SW 1271 (cell line): ENCODE measurements at regions not wholly inside any gene's neighbourhood (a gene's known extent, or its start where the extent isn't known, plus 50 kb on each side); places are given as distances from the start of the nearest gene placed in this dataset.

ENCODE experiments used
- DNase-seq, 2 experiments: peaks; one replicate each; lab custom pipeline; 2025; lab: John Stamatoyannopoulos, UW

DNA sequence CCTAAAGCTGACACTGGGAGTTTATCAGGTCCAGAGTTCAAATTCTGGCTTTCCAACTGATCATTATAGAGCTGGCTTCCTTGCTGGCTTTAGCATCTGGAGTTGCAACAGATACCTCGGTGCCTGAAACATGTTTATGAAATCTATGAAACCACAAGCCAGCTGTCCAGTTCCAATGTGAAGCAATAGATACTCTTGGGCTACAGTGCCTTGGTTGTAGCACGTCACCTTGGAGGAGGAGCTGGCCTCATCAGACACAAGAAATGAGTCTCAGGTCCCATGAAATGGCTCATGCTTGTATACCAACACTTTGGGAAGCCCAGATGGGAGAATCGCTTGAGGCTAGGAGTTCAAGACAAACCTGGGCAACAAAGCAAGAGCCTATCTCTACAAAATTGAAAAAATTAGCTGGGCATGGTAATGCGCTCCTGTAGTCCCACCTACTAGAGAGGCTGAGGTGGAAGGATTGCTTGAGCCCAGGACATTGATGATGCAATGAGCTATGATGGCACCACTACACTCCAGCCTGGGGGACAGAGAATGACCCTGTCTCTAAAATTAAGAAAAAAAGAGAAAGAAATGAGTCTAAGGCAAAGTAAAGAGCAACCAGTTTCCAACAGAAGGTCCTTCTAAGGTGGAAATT is 132.5 kb upstream of the ZNF648 start:
- no peak for DNase-seq

DNA sequence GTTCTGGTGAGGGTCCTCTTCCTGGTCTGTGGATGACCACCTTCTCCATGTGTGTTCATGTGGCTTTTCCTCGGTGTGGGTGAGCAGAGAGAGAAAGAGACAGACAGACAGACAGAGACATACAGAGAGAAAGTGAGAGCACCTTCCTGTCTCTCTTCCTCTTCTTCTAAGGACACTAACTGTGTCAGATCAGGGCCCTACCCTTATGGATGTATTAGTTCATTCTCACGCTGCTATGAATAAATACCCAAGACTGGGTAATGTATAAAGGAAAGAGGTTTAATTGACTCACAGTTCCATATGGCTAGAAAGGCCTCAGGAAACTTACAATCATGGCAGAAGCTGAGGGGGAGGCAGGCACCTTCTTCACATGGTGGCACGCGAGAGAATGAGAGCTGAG is 131.5 kb upstream of the ZNF648 start:
- no peak for DNase-seq

DNA sequence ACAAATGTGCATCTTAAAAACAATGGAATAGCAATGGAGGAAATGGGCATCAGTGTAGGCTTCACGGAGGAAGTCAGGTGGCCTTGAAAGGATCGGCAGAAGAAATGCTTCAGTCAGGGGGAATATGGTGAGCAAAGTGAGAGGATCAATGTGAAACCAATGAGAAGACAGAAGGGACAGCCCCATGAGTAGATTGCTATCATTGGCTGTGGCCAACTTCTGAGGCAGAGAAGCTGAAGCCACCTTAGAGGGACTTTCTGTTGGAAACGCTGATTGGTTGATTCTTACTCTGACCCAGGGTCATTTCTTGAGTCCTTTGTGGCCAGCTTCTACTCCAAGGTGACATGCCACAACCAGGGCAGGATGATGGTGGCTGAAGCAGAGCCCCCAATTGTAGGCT is 130.7 kb upstream of the ZNF648 start:
- no peak for DNase-seq

DNA sequence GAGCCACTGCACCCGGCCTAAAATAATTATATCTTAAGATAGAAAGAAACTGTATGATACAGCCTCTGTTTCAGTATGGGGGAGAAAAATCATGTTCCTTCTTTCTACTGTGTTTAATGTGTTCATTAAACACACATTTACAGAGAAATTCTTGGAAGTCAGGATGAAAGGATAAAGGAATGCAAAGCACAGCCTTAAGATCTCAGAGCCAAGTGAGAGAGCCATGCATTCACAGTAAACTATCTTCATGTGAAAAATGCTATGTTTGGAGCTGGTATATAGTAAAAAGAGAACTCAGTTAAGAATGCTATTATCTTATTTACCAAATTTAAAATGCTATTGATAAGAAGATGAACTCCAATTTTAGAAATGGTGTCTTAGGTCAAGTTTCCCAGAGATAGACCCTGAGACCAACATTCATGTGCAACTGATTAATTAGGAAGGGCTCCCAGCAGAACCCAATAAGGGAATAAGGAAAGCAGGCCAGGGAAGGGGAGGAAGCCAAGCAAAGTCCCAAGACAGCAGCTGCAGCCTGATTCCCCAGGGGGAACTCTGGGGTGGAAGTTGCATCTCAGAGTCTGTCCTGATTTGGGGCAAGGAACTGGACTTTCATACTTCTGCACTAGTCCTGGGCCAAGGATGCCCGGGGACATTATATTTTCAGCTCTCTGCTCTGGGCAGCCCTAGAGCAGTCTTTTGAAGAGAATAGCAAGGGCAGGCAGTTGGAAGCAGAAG is 130.0 kb upstream of the ZNF648 start:
- no peak for DNase-seq

DNA sequence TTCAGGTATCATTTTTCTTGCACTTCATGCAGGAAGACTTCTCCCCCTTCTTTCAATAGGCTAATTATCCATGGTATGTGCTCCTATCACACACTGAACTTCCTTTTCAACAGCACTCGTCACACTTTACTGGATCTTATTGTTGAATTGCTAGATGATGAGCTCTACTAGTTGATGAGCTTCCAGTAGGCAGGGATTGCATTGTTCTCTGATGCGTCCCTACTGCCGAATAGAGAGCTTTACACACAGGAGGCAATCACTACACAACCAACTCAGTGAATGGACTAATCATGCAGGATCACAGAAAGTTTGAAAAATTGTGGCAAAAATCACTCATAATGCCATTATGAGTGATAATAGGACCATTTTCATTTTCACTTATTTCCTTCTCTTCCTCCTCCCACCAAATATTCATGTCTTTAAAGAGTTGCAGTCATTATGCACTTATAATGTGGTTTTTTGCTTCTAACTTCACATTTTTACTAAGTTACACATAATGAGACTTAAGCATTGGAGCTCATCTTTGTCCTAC is 128.1 kb upstream of the ZNF648 start:
- no peak for DNase-seq

DNA sequence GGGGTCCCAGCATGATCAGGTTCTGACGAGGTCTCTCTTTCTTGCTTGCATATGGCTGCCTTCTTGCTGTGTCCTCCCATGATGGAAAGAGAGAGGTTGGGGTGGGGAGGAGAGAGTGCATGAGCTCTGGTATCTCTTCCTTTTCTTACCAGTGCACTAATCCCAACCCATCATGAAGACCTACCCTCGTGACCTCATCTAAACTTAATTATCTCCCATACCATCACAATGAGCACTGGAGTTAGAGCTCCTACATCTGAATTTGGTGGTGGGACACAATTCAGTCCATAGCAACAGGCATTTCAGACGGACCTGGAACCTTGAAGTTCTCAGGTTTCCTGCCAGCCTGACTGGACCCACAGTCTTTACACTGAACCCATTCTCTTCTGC is 125.2 kb upstream of the ZNF648 start:
- no peak for DNase-seq

DNA sequence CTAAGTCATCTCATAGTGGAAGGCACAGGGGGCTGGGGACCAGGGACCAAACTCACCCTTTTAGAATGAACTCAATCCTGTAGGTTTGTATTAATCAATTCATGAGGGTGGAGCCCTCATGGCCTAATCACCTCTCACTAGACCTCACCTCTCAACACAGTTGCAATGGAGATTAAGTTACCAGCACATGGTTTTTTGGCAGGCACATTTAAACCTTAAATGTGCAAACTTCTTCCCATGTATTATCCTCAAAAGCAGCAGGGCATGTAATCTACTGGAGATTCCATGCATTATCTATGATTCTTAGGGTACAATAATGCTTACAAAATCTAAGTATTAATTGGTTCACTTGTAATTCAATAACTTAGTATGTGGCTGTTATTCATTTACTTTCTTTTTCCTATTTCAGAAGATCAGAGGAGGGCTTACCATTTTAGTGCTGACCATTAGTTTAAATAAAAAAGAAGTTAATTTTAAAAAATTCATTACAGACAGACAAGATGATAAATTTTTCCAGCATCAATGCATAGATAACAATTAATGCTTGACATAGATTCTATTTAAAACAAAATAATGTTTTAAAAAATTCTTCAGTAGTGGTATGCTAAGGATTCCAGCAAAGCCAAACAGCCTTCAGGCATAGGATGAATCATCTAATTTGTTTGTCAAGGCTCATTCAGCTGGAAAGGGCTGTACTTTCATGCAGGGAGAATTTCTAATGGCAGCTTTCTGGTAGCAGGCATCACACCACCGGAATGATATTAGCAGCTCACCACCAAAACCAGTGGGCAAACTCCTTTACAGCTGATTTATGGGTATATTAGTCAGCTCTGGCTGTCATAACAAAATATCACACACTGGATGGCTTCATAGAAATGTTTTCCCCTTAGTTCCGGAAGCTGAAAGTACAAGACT is 124.6 kb upstream of the ZNF648 start:
- no peak for DNase-seq

DNA sequence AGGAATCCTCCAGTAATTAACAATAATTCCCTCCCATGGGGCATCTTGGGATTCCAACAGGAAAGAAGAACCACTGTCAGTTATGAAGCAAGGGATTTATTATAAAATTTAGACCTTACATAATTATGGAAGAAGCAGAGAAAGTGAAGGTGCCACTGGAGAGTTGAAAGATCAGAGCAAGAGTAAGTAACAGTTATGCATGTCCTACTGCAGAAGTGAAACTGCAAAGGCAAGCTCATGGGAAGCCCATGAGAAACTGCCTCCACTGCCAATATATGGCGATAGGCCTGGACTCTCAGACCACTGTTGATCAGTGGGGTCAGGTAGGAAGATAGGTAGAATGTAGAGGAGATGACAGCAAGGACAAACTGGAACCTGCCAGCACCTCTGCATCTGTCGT is 123.6 kb upstream of the ZNF648 start:
- DNase-seq: no peak

DNA sequence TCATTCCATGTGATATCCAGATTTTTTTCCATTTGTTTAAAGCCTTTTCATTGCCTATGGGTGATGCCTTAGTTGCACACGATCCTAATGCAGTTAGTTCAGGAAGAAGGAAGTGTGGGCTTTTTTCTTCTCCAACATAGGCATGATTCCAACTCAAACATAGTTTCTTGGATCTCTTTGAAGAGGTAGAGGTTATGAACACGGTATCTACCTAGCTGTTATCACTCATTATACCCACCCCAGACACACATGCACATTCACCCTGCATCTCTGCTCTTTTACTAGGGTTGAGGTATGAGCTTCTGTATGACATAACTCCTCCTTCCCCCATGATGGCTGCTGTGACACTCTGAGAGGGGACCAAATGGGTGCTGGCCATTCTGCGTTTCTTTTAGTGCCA is 122.1 kb upstream of the ZNF648 start:
- DNase-seq: no peak

DNA sequence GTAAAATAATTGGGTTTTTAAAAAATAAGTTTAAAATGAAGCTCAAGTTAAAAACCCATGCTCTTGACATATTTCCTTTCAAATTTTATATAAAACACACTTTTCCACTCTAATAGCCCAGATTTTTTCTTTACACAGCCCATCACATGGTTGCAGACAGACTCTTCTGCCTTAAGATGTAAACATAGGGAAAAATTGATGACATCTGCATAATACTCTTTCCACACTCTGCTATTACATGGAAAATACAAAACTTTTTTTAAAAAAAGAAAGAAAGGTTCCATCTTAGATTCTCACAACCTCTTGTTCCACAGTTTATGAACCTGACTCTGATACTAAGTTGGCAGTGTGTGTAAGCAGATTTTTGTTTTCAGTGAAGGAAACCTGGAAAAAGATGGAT is 120.8 kb upstream of the ZNF648 start:
- no peak for DNase-seq

DNA sequence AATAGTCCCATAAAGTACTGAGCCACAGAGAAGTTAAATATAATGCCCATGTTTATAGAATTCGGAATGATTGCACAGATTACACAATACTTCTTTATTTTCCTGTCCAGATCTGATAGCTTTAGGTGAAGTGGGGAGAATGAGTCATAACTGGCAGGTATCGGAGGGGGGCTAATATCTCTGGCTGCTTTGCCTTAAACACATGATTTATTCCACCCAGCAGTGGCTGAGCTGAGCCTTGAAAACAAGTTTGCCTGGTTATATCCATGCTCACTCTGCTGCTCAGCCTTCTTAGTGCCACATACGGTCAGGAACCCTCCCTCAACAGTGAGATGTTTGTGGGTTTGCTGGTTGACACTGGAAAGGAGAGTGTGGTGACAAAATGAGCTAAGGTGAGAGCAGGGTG is 119.7 kb upstream of the ZNF648 start:
- DNase-seq: no peak

DNA sequence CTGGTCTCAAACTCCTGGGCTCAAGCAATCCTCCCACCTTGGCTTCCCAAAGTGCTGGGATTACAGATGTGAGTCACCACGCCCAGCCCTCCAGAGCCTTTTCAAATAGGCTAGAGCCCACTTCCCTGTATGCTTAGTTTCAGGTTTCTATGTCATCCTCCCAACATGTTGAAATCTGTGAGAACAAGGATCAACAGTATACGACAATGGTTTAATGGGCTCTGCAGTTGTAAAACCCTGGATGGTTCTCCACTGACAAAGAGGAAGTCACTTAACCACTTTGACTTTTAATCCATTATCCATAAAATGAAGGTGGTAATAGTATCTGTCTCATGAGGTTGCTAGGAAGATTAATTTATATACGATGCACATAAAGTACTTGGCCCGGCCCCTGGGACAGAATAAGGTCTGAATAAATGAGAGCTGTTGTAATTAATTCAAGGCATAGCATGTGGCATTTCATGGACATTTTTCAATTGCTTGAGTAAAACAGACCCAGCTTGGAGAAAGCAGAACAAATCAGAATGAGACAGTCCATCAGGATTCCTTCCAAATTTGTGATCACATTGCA is 113.9 kb upstream of the ZNF648 start:
- DNase-seq: no peak

DNA sequence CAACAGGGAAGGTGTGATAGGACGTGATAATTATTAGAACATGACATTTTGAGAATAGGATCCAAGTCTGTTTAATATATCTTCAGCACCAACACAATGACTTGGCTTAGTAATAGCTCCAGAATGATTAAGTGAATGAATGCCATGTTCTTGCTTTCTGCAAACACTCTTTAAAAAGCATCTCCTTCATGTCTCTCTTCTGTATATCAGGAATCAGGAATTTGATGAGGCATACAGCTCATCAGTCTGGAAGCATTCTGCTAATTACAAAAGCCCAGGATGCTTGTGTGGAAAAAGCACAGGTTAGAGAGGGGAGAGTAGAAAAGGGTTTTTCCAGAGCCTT is 113.0 kb upstream of the ZNF648 start:
- DNase-seq: no peak

DNA sequence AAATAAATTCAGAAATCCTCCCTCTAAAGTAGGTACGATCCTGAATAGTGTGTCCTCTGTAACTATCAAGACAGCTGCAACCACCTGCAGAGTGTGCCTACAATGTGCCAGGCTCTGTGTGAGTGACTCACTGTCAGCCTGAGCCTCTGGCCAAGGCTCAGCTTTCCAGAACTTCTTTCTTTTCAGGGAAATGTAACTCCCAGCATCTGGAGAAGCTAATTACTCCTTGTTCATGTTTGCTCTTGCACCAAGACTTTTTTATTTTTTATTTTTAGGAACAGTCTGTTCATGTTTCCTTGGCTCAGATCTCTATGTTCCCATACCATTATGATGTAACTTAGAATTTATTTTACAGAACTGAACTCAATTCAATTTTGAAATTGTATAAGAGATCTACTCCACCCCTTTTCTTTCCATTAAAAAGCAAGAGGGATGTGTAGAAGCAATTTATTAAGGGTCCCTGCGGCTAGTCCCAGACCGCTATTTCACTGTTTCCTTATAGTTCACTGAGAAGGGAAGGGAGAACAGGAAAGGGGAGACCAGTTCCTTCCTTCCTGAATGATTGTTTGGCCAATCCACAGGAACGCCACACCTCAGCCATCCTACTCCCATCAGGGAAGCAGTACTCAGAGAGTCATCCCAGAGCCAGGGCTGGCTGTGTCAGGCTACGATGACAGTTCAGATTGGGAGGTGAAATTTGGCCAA is 112.4 kb upstream of the ZNF648 start:
- DNase-seq: no peak

DNA sequence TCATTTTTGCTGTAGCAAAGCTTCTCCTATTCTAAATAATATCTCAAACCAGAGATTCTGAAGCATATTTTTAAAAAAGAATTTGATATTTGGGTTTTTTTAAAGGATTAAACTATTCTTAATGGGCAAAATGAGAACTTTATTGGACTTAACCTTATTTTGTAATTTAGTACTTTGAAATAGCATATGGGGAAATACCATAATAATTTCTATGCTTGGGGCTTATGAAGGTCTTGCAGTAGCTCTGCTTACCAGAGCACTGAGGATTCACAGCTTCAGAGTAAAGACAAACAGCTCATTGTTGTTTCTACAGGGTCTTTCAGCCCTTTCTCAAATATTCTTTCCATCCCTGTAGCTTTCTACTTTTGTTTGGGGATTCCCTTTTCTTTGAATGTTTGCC is 111.2 kb upstream of the ZNF648 start:
- DNase-seq: no peak

DNA sequence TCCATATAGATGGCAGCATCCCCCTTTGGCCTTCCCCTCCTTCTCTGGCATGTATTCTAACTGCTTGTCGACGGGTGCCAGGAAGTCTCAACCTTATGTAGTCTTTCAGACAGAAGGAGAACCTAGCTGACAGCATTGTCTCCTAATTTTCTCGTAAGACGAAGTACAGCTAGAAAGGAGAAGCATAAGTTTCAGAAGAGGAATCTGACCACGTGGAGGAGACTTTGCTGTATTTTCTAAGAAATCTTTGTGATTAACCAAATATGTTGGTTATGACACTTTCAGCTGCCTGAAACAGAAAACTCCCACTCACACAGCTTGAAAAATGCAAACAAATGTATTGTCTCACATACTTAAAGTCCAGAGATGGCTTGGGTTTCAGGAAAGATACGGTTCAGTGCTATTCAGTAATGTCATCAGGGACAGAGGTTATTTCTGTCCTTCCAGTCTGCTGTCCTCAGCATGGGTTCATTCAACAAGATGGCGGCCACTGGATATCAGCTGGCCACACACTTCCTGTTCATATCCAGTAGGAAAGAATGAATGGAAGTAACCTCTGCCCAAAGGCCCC is 109.5 kb upstream of the ZNF648 start:
- no peak for DNase-seq

DNA sequence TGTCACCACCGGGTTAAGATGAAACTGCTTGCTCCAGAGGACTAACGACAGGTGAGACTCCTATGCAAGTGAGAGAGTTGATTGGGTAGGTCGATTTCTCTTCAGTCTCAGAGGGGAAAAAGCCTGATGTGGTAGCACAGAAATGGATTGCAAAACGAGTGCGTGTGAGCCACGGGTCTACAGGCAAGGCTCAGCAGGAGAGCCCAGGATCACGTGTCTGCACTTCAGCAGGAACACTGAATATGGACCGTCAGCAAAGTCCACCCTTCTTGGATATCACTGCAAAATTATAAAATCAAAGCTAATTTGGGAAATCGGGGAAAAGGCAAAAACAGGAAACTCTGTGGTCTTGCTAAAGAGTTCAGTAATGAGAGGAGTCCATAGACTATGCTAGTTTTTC is 107.7 kb upstream of the ZNF648 start:
- DNase-seq: no peak

DNA sequence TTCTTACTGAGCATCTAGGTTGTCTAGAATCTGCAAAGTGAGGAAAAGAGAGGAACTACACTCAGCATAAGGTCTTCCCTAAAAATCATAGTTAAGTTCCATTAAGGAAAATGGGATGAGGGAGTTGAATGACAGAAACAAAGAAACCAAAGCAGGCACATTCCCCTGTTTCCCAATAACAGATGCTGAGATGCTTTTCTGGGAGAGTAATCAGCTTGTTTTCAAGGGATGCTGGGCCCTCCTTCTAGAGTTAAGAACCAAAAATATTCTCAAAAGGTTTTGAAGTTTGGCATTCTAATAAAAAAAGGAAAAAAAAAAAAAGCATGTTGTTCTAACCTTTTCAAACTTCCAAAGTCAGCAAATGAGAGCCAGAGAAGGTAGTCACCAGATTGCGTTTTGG is 105.2 kb upstream of the ZNF648 start:
- DNase-seq: no peak

DNA sequence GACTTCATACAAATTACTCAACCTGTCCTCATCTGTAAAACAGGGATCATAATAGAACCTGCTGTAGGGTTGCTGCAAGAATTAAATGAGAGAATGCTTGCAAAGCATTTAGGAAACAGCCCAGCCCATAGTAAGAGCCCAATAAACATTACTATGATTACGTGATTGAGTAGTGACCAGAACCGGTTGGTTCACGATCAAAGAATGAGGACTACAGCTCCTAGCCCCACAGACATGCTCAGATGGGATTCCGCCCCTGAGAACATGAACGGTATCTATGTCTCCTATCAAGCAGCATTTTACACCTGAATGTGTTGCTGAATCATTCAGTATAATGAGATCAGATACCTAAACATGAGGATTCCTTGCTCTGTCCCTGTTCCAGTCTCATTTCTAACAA is 104.8 kb upstream of the ZNF648 start:
- DNase-seq: no peak

DNA sequence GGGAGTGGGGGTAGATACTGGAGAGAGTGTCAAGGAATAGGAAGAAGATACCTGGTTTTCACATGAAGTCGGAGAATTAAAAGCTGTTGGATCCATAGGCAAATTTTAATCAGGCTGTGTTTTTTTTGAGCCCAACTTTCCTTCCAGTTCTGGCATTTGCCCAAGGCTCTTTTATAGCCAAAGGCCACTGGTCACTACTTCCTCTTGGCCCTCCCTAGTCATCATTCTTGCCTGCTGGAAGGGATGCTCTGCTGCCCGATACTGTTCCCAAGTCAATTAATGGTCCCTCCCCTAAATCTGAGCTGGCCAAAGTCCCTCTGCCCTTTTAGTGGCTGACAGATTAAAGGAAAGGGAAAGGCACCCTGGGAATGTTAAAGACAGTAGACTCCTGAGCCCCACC is 102.8 kb upstream of the ZNF648 start:
- DNase-seq: no peak

DNA sequence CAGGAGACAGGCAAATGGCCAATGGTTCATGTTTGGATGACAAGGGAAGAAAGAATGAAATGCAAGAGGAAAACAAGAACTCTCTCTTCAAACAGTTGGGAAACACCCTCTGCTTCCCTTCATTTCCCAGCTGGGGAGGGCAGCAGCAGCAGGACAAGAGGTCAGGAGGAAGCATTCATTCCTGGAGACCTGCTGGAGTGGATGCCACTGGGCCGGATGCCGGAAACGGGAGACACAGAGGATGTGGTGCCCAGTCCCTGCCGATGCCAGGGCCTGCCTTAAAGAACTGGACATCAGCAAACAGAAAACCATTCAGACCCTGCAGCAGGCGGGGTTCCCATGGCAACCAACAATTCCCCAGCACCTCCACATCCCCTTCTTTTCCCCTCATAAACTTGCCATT is 102.3 kb upstream of the ZNF648 start:
- no peak for DNase-seq

DNA sequence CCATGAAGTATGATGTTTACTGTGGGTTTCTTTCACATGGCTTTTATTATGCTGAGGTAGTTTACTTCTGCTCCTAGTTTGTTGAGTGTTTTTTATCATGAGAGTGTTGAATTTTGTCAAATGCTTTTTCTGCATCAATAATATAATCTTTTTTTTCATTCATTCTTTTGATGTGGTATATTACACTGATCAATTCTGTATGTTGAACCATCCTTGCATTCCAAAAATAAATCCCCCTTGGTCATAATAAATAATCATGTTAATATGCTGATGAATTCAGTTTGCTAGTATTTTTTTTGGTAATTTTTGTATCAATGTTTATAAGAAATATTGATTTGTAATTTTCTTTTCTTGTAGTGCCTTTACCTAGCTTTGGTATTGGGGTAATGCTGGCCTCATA is 97.9 kb upstream of the ZNF648 start:
- DNase-seq: no peak
